K562 (cell line): ENCODE measurements at regions not wholly inside any gene's neighbourhood (a gene's known extent, or its start where the extent isn't known, plus 50 kb on each side); places are given as distances from the start of the nearest gene placed in this dataset.

Experiments
- ATAC-seq: fragments of 200-7000 bp; cut with Tn5 transposase; 3 replicates; pipeline ENCODE4 v1.9.1; 2020; ENCODE audit warnings: moderate library complexity
- BruUV-seq: library from RNA; stranded (reverse); fragments of 400-500 nt; replicated peaks from 2 replicates; lab custom pipeline; 2021; lab: Mats Ljungman, UMichigan
- CTCF ChIA-PET: fragments of 300-600 bp; formaldehyde crosslinking; extraction: SDS; loops from one replicate; lab custom pipeline; 2021; ENCODE audit warnings: low intra/inter-chr PET ratio; lab: Yijun Ruan, JAX
- POLR2A ChIA-PET: fragments of 300-600, 350-650 bp; sonication (Branson Sonifier 250); formaldehyde crosslinking; extraction: SDS; loops from one replicate; lab custom pipeline; 2021; ENCODE audit warnings: antibody characterized with exemption, inconsistent platforms; lab: Yijun Ruan, JAX
- DNase-seq, 4 experiments: peaks; one replicate each; pipeline versions ENCODE4 v3.0.0 to v3.0.0-alpha.2; 2011 to 2018; ENCODE audit warnings: low spot score in 3 of 4, mixed read lengths in 3 of 4; ENCODE audit errors: extremely low read depth in 1 of 4
- FAIRE-seq: peaks from 2 replicates; lab custom pipeline; 2011; peaks lifted over from hg19 to GRCh38; lab: Jason Lieb, UNC
- H2AFZ ChIP-seq: 2 replicates; pipeline ENCODE4 v1.6.0; 2011; ENCODE audit warnings: low read depth, low read length, control low read depth, inconsistent platforms
- H3K27ac ChIP-seq: fragments of 200-600 bp; 3 replicates; pipeline ENCODE4 v1.8.0; 2011; ENCODE audit warnings: low read depth, mild to moderate bottlenecking, control low read depth, inconsistent platforms, low read length, moderate library complexity, mixed read lengths; ENCODE audit errors: extremely low read depth
- H3K27me3 ChIP-seq, 2 experiments: fragments of 300-600 bp in 1 of 2; 2 replicates in 1 of 2; 3 replicates in 1 of 2; pipeline versions ENCODE4 v1.6.0 to v1.8.0; 2011; ENCODE audit warnings: inconsistent platforms in 2 of 2, low read length in 2 of 2, mild to moderate bottlenecking in 1 of 2, mixed read lengths in 1 of 2, moderate library complexity in 1 of 2; ENCODE audit not compliant: control insufficient read depth in 2 of 2, insufficient read depth in 2 of 2
- H3K36me3 ChIP-seq: fragments of 300-600 bp; 3 replicates; pipeline ENCODE4 v1.8.0; 2011; ENCODE audit warnings: mild to moderate bottlenecking, low read length, inconsistent platforms; ENCODE audit not compliant: control insufficient read depth, insufficient read depth
- H3K4me1 ChIP-seq, 2 experiments: fragments of 200-600 bp in 1 of 2; replicated peaks in 1 of 2; 2 replicates in 1 of 2; 3 replicates in 1 of 2; pipeline versions ENCODE4 v1.5.1 to v1.8.0; 2011; ENCODE audit warnings: inconsistent platforms in 2 of 2, low read length in 2 of 2, mild to moderate bottlenecking in 1 of 2, mixed read lengths in 1 of 2, moderate library complexity in 1 of 2; ENCODE audit not compliant: control insufficient read depth in 2 of 2, insufficient read depth in 2 of 2
- H3K4me2 ChIP-seq: 2 replicates; pipeline ENCODE4 v1.6.1; 2011; ENCODE audit warnings: low read length, control low read depth, inconsistent platforms, mixed read lengths; ENCODE audit not compliant: insufficient read depth
- H3K4me3 ChIP-seq: fragments of 200-600 bp; sonication (generic), shearing (Covaris generic); 2 replicates; pipeline ENCODE4 v1.5.1; 2016; ENCODE audit warnings: control low read depth, inconsistent platforms
- H3K79me2 ChIP-seq: fragments of 200-600 bp; 3 replicates; pipeline ENCODE4 v1.8.0; 2011; ENCODE audit warnings: low read length, inconsistent platforms; ENCODE audit not compliant: control insufficient read depth, insufficient read depth
- H3K9ac ChIP-seq, 2 experiments: 2 replicates each; pipeline versions ENCODE4 v1.6.0 to v1.6.1; 2011; ENCODE audit warnings: low read depth in 2 of 2, low read length in 2 of 2, control low read depth in 1 of 2, inconsistent platforms in 1 of 2, mild to moderate bottlenecking in 1 of 2, mixed read lengths in 1 of 2; ENCODE audit not compliant: insufficient read depth in 1 of 2
- H3K9me1 ChIP-seq: one replicate; pipeline ENCODE4 v1.6.0; 2011; ENCODE audit warnings: inconsistent platforms, mild to moderate bottlenecking, low read length, moderate library complexity; ENCODE audit not compliant: control insufficient read depth, insufficient read depth
- H3K9me3 ChIP-seq: replicated peaks from 2 replicates; pipeline ENCODE4 v1.5.1; 2011; ENCODE audit warnings: low read depth, low read length, inconsistent platforms; ENCODE audit not compliant: control insufficient read depth, insufficient read depth
- H4K20me1 ChIP-seq: replicated peaks from 2 replicates; pipeline ENCODE4 v1.6.1; 2011; ENCODE audit warnings: low read length, inconsistent platforms, mixed read lengths; ENCODE audit not compliant: control insufficient read depth, insufficient read depth
- CREB1 ChIP-seq, 2 experiments: sonication (generic) in 1 of 2; formaldehyde crosslinking in 1 of 2; IDR thresholded peaks; 2 replicates each; pipeline versions ENCODE4 v1.6.1 to v1.8.0; 2012 to 2022; ENCODE audit warnings: inconsistent platforms in 1 of 2, mild to moderate bottlenecking in 1 of 2, missing genetic modification reagents in 1 of 2, moderate library complexity in 1 of 2
- CXXC5 ChIP-seq: fragments of 250-450 bp; sonication (Bioruptor Pico); IDR thresholded peaks from 2 replicates; pipeline ENCODE4 v1.8.0; 2022; ENCODE audit warnings: inconsistent platforms, mild to moderate bottlenecking, moderate library complexity
- KDM4B ChIP-seq, 2 experiments: fragments of 450-650 bp in 1 of 2; sonication (generic) in 1 of 2; IDR thresholded peaks; 2 replicates each; pipeline ENCODE4 v1.6.1; 2016 to 2017; ENCODE audit warnings: borderline replicate concordance in 2 of 2, antibody characterized with exemption in 1 of 2, low read depth in 1 of 2, mild to moderate bottlenecking in 1 of 2
- RCOR1 ChIP-seq, 2 experiments: IDR thresholded peaks; 2 replicates each; pipeline ENCODE4 v1.6.1; 2012; ENCODE audit warnings: low read depth in 2 of 2, low read length in 2 of 2, borderline replicate concordance in 1 of 2, improper control_type of control experiment in 1 of 2
- TEAD1 ChIP-seq, 2 experiments: fragments of 450-650 bp in 1 of 2; sonication (generic) in 1 of 2; formaldehyde crosslinking; IDR thresholded peaks; 2 replicates each; pipeline versions ENCODE4 v1.4.0 to v1.8.0; 2020 to 2022; ENCODE audit warnings: mild to moderate bottlenecking in 2 of 2, missing genetic modification reagents in 1 of 2
- ZNF140 ChIP-seq: fragments of 250-450 bp; sonication (Bioruptor Pico); IDR thresholded peaks from 2 replicates; pipeline ENCODE4 v1.8.0; 2021; ENCODE audit warnings: moderate library complexity, mild to moderate bottlenecking, inconsistent platforms
- in situ Hi-C: fragments of 300-500 bp; cut with MboI; formaldehyde crosslinking; loops from 4 replicates; pipeline ENCODE4 v1.15.0; 2018; ENCODE audit warnings: inconsistent platforms, mixed read lengths
- intact Hi-C: fragments of 100-400 bp; cut with micrococcal nuclease; formaldehyde crosslinking; loops from 2 replicates; pipeline ENCODE4 v1.14.2; 2022
- TF ChIP-seq, protein P1 (sequence below), 2 experiments: fragments of 200-800 bp in 1 of 2; sonication (Bioruptor generic) in 1 of 2; sonication (generic) in 1 of 2; formaldehyde crosslinking in 1 of 2; IDR thresholded peaks in 1 of 2; conservative IDR thresholded peaks in 1 of 2; 2 replicates each; pipeline versions ENCODE4 v1.5.0 to v1.6.1; 2016 to 2020; ENCODE audit warnings: missing compliant biosample characterization in 1 of 2, missing genetic modification characterization in 1 of 2, missing genetic modification reagents in 1 of 2

GRCh38 chr13:104099750-104100149, 1033.5 kb upstream of the SLC10A2 start:
- POLR2A ChIA-PET, result no interaction called here
- H3K4me2 ChIP-seq, result no peak overlapping the region
- no peaks in the 10 kb centered on the region for H3K4me1 ChIP-seq
- no peak overlapping the region for H3K27ac ChIP-seq
- no peak for ATAC-seq
- H3K9ac ChIP-seq, result no peak overlapping the region
- H3K79me2 ChIP-seq, result no peaks in the 10 kb centered on the region
- FAIRE-seq, result no peak
- H3K9me3 ChIP-seq, result no peaks in the 10 kb centered on the region
- no peak for DNase-seq
- no peaks in the 10 kb centered on the region for H3K36me3 ChIP-seq
- no peak overlapping the region for H3K4me3 ChIP-seq
- H2AFZ ChIP-seq, result no peak overlapping the region
- no TSS peak for BruUV-seq
- H3K27me3 ChIP-seq, result no peaks in the 10 kb centered on the region
- intact Hi-C loops (no loop called here), in situ Hi-C loops (no loop called here)
- H3K9me1 ChIP-seq, result no peaks in the 10 kb centered on the region
- CTCF ChIA-PET, result no interaction called here
- TF ChIP-seq, protein P1, sequence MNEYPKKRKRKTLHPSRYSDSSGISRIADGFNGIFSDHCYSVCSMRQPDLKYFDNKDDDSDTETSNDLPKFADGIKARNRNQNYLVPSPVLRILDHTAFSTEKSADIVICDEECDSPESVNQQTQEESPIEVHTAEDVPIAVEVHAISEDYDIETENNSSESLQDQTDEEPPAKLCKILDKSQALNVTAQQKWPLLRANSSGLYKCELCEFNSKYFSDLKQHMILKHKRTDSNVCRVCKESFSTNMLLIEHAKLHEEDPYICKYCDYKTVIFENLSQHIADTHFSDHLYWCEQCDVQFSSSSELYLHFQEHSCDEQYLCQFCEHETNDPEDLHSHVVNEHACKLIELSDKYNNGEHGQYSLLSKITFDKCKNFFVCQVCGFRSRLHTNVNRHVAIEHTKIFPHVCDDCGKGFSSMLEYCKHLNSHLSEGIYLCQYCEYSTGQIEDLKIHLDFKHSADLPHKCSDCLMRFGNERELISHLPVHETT (CRISPR knock-in tag; conservative IDR thresholded peaks at IDR 0.05 in 1 of 2, IDR thresholded peaks at IDR 0.05 in 1 of 2), result no peak
- no peak for TF ChIP-seq CXXC5 (CRISPR knock-in tag)
- TF ChIP-seq ZNF140 (CRISPR knock-in tag), result no peak
- no peak for TF ChIP-seq RCOR1 (IDR thresholded peaks at IDR 0.05; ENCODE audit: borderline replicate concordance in 1 of 2, low read depth in 2 of 2, low read length in 2 of 2)
- no peak for TF ChIP-seq CREB1 (IDR thresholded peaks at IDR 0.05)
- no peak for TF ChIP-seq CREB1 (CRISPR knock-in tag; IDR thresholded peaks at IDR 0.05)
- no peak for TF ChIP-seq KDM4B (IDR thresholded peaks at IDR 0.05; ENCODE audit: borderline replicate concordance in 2 of 2, low read depth in 1 of 2)
- no peak for TF ChIP-seq TEAD1 (CRISPR knock-in tag; IDR thresholded peaks at IDR 0.05)
- no peaks in the 10 kb centered on the region for H4K20me1 ChIP-seq
